ENCODE measurements at regions not wholly inside any gene's neighbourhood (a gene's known extent, or its start where the extent isn't known, plus 50 kb on each side); places are given as distances from the start of the nearest gene placed in this dataset.

DNA sequence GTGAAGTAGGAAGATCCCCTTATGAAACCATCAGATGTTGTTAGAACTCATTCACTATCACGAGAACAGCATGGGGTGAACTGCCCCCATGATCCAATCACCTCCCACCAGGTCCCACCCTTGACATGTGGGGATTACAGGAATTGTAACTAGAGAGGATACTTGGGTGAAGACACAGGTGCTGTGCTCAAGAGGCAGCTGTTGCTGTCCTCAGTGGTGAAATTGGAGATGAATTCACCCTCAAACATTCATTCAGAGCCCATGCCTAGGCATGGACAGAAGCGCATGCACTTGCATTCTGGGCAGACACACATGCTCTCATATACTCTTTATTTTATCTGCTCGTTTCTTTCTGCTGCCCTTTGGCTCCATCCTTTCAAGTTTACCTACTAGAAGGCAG is 385.0 kb downstream of the INSC start:
- Histone ChIP-seq H3K9me3 (no peaks in the 10 kb centered on the region), H3K27ac (no peak overlapping the region), H3K4me1 (peaks cover 0 to 4% (median 0%) of the 10 kb centered on the region in 3 donors), H3K4me3 (no peak overlapping the region), H3K27me3 (no peaks in the 10 kb centered on the region), H3K36me3 (no peaks in the 10 kb centered on the region)
- TF ChIP-seq POLR2A (IDR thresholded peaks at IDR 0.05) (no peak), CTCF (IDR thresholded peaks at IDR 0.05) (no peak)
- intact Hi-C loops (cut with DNase I): no loop called here
- WGBS, 2 donors: 64 to 69% methylated on average over 3 of the region's 3 CpGs
- no peak for DNase-seq

DNA sequence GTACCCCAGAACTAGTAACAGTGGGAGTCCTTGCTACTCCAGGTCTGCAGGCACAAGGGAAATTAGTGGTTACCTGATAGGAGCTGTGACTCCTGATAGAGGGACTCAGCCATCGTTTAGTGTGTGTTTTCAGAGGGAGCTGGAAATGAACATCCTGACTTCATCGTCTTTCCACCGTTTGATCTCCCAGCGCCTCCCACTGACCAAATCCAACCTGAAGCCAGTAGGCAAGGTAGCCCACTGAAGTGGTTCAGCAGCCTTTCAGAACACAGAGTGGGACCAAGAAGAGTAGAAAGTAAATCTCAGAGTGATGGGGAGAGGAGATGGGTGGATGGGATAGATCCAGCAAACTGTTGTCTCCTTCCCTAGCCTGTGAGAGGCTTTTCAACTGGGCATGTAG is 385.9 kb downstream of the INSC start:
- H3K27me3 ChIP-seq: no peaks in the 10 kb centered on the region
- TF ChIP-seq CTCF (IDR thresholded peaks at IDR 0.05): no peak
- TF ChIP-seq POLR2A (IDR thresholded peaks at IDR 0.05): no peak
- intact Hi-C loops (cut with DNase I): no loop called here
- no peaks in the 10 kb centered on the region for H3K4me1 ChIP-seq
- no peaks in the 10 kb centered on the region for H3K36me3 ChIP-seq
- no peaks in the 10 kb centered on the region for H3K9me3 ChIP-seq
- H3K27ac ChIP-seq: no peak overlapping the region
- H3K4me3 ChIP-seq: no peak overlapping the region
- DNase-seq: no peak
- 69 to 83% methylated on average over 4 of the region's 4 CpGs for WGBS, 2 donors

DNA sequence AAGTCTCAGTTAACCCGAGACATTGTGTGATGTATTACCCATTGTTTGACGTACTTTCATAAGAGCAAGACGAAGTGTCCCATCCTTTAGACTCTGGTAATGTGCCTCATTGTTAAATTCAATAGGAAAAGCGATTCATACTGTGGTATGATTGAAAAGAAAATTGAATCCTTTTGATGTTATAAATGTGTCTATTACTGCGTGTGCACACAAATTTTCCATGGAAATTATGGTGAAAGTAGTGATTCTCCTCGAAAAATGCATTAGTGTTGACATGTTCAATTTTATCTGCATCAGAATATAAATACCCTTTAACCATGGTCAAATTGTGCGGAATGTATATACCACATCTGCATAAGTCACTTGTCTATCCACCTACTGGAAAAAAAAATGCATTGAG is 386.8 kb downstream of the INSC start:
- no peak overlapping the region for H3K4me3 ChIP-seq
- no peaks in the 10 kb centered on the region for H3K36me3 ChIP-seq
- TF ChIP-seq CTCF (IDR thresholded peaks at IDR 0.05): no peak
- TF ChIP-seq POLR2A (IDR thresholded peaks at IDR 0.05): no peak
- no peaks in the 10 kb centered on the region for H3K4me1 ChIP-seq
- WGBS, 2 donors: 55 to 73% methylated on average over 7 of the region's 7 CpGs
- no peak for DNase-seq
- no peak overlapping the region for H3K27ac ChIP-seq
- intact Hi-C loops (cut with DNase I): no loop called here
- no peaks in the 10 kb centered on the region for H3K9me3 ChIP-seq
- H3K27me3 ChIP-seq: no peaks in the 10 kb centered on the region

GRCh38 chr11:15505155-15505554 is 390.4 kb downstream of the INSC start:
- no peak overlapping the region for H3K27ac ChIP-seq
- TF ChIP-seq CTCF (IDR thresholded peaks at IDR 0.05): no peak
- TF ChIP-seq POLR2A (IDR thresholded peaks at IDR 0.05): no peak

GRCh38 chr11:15507592-15507991 is 392.9 kb downstream of the INSC start:
- intact Hi-C loops (cut with DNase I): no loop called here
- Histone ChIP-seq H3K4me3 (no peak overlapping the region), H3K27ac (no peak overlapping the region), H3K36me3 (no peaks in the 10 kb centered on the region), H3K9me3 (no peaks in the 10 kb centered on the region), H3K4me1 (peaks cover 0 to 4% (median 0%) of the 10 kb centered on the region in 3 donors), H3K27me3 (no peaks in the 10 kb centered on the region)
- 39 to 56% methylated on average over 6 of the region's 6 CpGs for WGBS, 2 donors
- TF ChIP-seq CTCF (IDR thresholded peaks at IDR 0.05) (no peak), POLR2A (IDR thresholded peaks at IDR 0.05) (no peak)
- DNase-seq: no peak

More at GRCh38 chr11:15505155-15505554, 390.4 kb downstream of the INSC start:
- DNase-seq: no peak
- Histone ChIP-seq H3K36me3 (no peaks in the 10 kb centered on the region), H3K27me3 (no peaks in the 10 kb centered on the region), H3K4me1 (peaks cover 0 to 4% (median 0%) of the 10 kb centered on the region in 3 donors), H3K9me3 (no peaks in the 10 kb centered on the region), H3K4me3 (no peak overlapping the region)
- 91 to 100% methylated on average over 1 of the region's 1 CpG for WGBS, 2 donors
- intact Hi-C loops (cut with DNase I): no loop called here
